ENCODE measurements at regions not wholly inside any gene's neighbourhood (a gene's known extent, or its start where the extent isn't known, plus 50 kb on each side); places are given as distances from the start of the nearest gene placed in this dataset.

- no peak for DNase-seq (ENCODE audit: insufficient read length, low spot score, missing footprints)
- Histone ChIP-seq H2AFZ (ENCODE audit: low read length) (no peak overlapping the region), H3K27me3 (ENCODE audit: insufficient read depth, low read length) (no peaks in the 10 kb centered on the region), H4K20me1 (ENCODE audit: insufficient read depth, low read length) (no peaks in the 10 kb centered on the region), H3K4me3 (ENCODE audit: insufficient read depth, low read length) (no peak overlapping the region), H3K4me1 (ENCODE audit: insufficient read depth, low read length) (peaks cover under 1% of the 10 kb centered on the region), H3K36me3 (ENCODE audit: insufficient read depth, low read length) (no peaks in the 10 kb centered on the region), H3K79me2 (ENCODE audit: insufficient read depth, low read length) (no peaks in the 10 kb centered on the region), H3K27ac (ENCODE audit: low read depth, low read length) (no peak overlapping the region), H3K4me2 (ENCODE audit: insufficient read depth, low read length) (no peak overlapping the region), H3K9me3 (ENCODE audit: low read depth, low read length) (no peaks in the 10 kb centered on the region)
- TF ChIP-seq, protein P1, sequence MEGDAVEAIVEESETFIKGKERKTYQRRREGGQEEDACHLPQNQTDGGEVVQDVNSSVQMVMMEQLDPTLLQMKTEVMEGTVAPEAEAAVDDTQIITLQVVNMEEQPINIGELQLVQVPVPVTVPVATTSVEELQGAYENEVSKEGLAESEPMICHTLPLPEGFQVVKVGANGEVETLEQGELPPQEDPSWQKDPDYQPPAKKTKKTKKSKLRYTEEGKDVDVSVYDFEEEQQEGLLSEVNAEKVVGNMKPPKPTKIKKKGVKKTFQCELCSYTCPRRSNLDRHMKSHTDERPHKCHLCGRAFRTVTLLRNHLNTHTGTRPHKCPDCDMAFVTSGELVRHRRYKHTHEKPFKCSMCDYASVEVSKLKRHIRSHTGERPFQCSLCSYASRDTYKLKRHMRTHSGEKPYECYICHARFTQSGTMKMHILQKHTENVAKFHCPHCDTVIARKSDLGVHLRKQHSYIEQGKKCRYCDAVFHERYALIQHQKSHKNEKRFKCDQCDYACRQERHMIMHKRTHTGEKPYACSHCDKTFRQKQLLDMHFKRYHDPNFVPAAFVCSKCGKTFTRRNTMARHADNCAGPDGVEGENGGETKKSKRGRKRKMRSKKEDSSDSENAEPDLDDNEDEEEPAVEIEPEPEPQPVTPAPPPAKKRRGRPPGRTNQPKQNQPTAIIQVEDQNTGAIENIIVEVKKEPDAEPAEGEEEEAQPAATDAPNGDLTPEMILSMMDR (IDR thresholded peaks at IDR 0.05; ENCODE audit: extremely low read depth, low read depth, low read length), result no peak
Observed at GRCh38 chr9:16106021-16106571, 553.3 kb downstream of the CCDC171 start.

DNA sequence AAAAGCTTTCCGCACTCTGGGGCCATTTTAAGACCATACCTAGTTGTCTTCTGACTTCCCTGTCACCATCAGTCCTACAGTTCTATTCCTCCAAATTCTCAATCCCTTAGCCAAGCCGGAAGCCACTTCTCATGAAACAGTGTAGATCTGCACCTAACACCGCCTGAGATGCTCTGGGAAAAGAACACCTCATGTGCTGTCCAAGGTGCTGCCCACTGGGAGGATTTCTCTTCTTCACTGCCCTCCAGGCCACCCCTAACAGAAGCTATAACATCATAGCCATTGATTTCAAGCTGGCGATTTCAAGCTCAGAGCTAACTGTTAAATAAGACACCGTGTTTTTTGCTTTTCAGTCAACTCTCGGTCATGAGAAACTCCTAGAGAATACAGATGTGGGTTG, 559.3 kb downstream of the CCDC171 start:
- no peak overlapping the region for H3K27ac ChIP-seq (ENCODE audit: low read depth, low read length)

GRCh38 chr9:16115994-16116393, 563.2 kb downstream of the CCDC171 start:
- H3K27me3 ChIP-seq (ENCODE audit: insufficient read depth, low read length), result no peaks in the 10 kb centered on the region
- H3K4me3 ChIP-seq (ENCODE audit: insufficient read depth, low read length), result no peak overlapping the region
- TF ChIP-seq, protein P1 (IDR thresholded peaks at IDR 0.05; ENCODE audit: extremely low read depth, low read depth, low read length), result no peak
- no peaks in the 10 kb centered on the region for H3K79me2 ChIP-seq (ENCODE audit: insufficient read depth, low read length)
- H3K4me2 ChIP-seq (ENCODE audit: insufficient read depth, low read length), result no peak overlapping the region
- H3K9me3 ChIP-seq (ENCODE audit: low read depth, low read length), result no peaks in the 10 kb centered on the region
- no peaks in the 10 kb centered on the region for H4K20me1 ChIP-seq (ENCODE audit: insufficient read depth, low read length)
- H3K27ac ChIP-seq (ENCODE audit: low read depth, low read length), result no peak overlapping the region
- no peaks in the 10 kb centered on the region for H3K36me3 ChIP-seq (ENCODE audit: insufficient read depth, low read length)
- peaks cover 20% of the 10 kb centered on the region for H3K4me1 ChIP-seq (ENCODE audit: insufficient read depth, low read length)
- no peak overlapping the region for H2AFZ ChIP-seq (ENCODE audit: low read length)
- no peak for DNase-seq (ENCODE audit: insufficient read length, low spot score, missing footprints)

More for the DNA sequence above, 559.3 kb downstream of the CCDC171 start:
- Histone ChIP-seq H3K79me2 (ENCODE audit: insufficient read depth, low read length) (no peaks in the 10 kb centered on the region), H3K4me3 (ENCODE audit: insufficient read depth, low read length) (no peak overlapping the region), H2AFZ (ENCODE audit: low read length) (no peak overlapping the region), H3K4me1 (ENCODE audit: insufficient read depth, low read length) (no peaks in the 10 kb centered on the region), H4K20me1 (ENCODE audit: insufficient read depth, low read length) (no peaks in the 10 kb centered on the region), H3K9me3 (ENCODE audit: low read depth, low read length) (no peaks in the 10 kb centered on the region), H3K36me3 (ENCODE audit: insufficient read depth, low read length) (no peaks in the 10 kb centered on the region), H3K27me3 (ENCODE audit: insufficient read depth, low read length) (no peaks in the 10 kb centered on the region), H3K4me2 (ENCODE audit: insufficient read depth, low read length) (no peak overlapping the region)
- DNase-seq (ENCODE audit: insufficient read length, low spot score, missing footprints), result no peak
- TF ChIP-seq, protein P1 (IDR thresholded peaks at IDR 0.05; ENCODE audit: extremely low read depth, low read depth, low read length), result no peak

GRCh38 chr9:16118043-16118442, 565.2 kb downstream of the CCDC171 start:
- Histone ChIP-seq H3K4me2 (ENCODE audit: insufficient read depth, low read length) (no peak overlapping the region), H3K79me2 (ENCODE audit: insufficient read depth, low read length) (no peaks in the 10 kb centered on the region), H4K20me1 (ENCODE audit: insufficient read depth, low read length) (no peaks in the 10 kb centered on the region), H3K4me3 (ENCODE audit: insufficient read depth, low read length) (no peak overlapping the region), H3K27me3 (ENCODE audit: insufficient read depth, low read length) (no peaks in the 10 kb centered on the region), H3K27ac (ENCODE audit: low read depth, low read length) (no peak overlapping the region), H3K4me1 (ENCODE audit: insufficient read depth, low read length) (peaks cover 31% of the 10 kb centered on the region), H2AFZ (ENCODE audit: low read length) (no peak overlapping the region), H3K9me3 (ENCODE audit: low read depth, low read length) (no peaks in the 10 kb centered on the region), H3K36me3 (ENCODE audit: insufficient read depth, low read length) (no peaks in the 10 kb centered on the region)
- DNase-seq (ENCODE audit: insufficient read length, low spot score, missing footprints), result no peak
- TF ChIP-seq, protein P1 (IDR thresholded peaks at IDR 0.05; ENCODE audit: extremely low read depth, low read depth, low read length), result no peak

Data from osteoblast (primary cell).